ENCODE measurements at regions not wholly inside any gene's neighbourhood (a gene's known extent, or its start where the extent isn't known, plus 50 kb on each side); places are given as distances from the start of the nearest gene placed in this dataset.
A peak's percentile ranks its signal among the peaks of the same experiment; 100 is the strongest.

- peak overlapping the region; percentile 76 for H3K27ac ChIP-seq (ENCODE audit: low read depth, low read length, severe bottlenecking)
- no peak overlapping the region for H3K4me3 ChIP-seq (ENCODE audit: extremely low read depth, insufficient read depth, low read length, poor library complexity, severe bottlenecking)
- no peaks in the 10 kb centered on the region for H3K9me3 ChIP-seq (ENCODE audit: control insufficient read depth, low read length)
- H3K36me3 ChIP-seq (ENCODE audit: control insufficient read depth, insufficient read depth, low read length): no peaks in the 10 kb centered on the region
- H3K4me1 ChIP-seq (ENCODE audit: control insufficient read depth, insufficient read depth, low read length, poor library complexity, severe bottlenecking): peaks cover 11% of the 10 kb centered on the region
- WGBS, 2 experiments (ENCODE audit: insufficient coverage in 2 of 2): 93 to 94% methylated on average over 10 of the region's 13 CpGs
These were observed 591.4 kb downstream of the CCDC171 start for GRCh38 chr9:16143947-16144890.

GRCh38 chr9:16145196-16145950 is 592.5 kb downstream of the CCDC171 start:
- 80 to 90% methylated on average over 2 to 4 of the region's 8 CpGs for WGBS, 2 experiments (ENCODE audit: insufficient coverage in 2 of 2)
- H3K36me3 ChIP-seq (ENCODE audit: control insufficient read depth, insufficient read depth, low read length): no peaks in the 10 kb centered on the region
- H3K4me3 ChIP-seq (ENCODE audit: extremely low read depth, insufficient read depth, low read length, poor library complexity, severe bottlenecking): no peak overlapping the region
- H3K4me1 ChIP-seq (ENCODE audit: control insufficient read depth, insufficient read depth, low read length, poor library complexity, severe bottlenecking): peaks cover 12% of the 10 kb centered on the region
- no peaks in the 10 kb centered on the region for H3K9me3 ChIP-seq (ENCODE audit: control insufficient read depth, low read length)
- peak overlapping the region; percentile 76 for H3K27ac ChIP-seq (ENCODE audit: low read depth, low read length, severe bottlenecking)

DNA sequence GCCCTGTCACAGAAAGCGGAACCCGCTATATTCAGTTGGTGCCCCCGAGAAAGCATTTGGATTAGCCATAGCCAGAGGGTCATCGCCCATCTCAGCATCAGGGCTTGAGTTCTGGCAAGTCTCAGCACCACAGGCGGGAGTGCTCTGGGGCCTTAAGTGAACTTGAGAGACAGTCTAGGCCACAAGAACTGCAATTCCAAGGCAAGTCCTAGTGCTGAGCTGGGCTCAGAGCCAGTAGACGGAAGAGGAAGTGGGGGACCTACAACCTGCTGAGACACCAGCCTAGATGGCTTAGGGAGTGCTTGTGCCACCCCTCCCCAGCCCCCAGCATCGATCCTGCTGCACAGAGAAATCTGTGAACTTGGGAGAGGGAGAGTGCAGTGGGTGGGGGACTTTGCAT is 594.9 kb downstream of the CCDC171 start:
- Histone ChIP-seq H3K4me1 (ENCODE audit: control insufficient read depth, insufficient read depth, low read length, poor library complexity, severe bottlenecking) (peaks cover 20% of the 10 kb centered on the region), H3K36me3 (ENCODE audit: control insufficient read depth, insufficient read depth, low read length) (no peaks in the 10 kb centered on the region), H3K27ac (ENCODE audit: low read depth, low read length, severe bottlenecking) (no peak overlapping the region), H3K4me3 (ENCODE audit: extremely low read depth, insufficient read depth, low read length, poor library complexity, severe bottlenecking) (no peak overlapping the region), H3K9me3 (ENCODE audit: control insufficient read depth, low read length) (no peaks in the 10 kb centered on the region)
- WGBS, 2 experiments (ENCODE audit: insufficient coverage in 2 of 2): 97 to 100% methylated on average over 7 of the region's 7 CpGs

- Histone ChIP-seq H3K27ac (ENCODE audit: low read depth, low read length, severe bottlenecking) (peak overlapping the region; percentile 4), H3K36me3 (ENCODE audit: control insufficient read depth, insufficient read depth, low read length) (no peaks in the 10 kb centered on the region), H3K9me3 (ENCODE audit: control insufficient read depth, low read length) (no peaks in the 10 kb centered on the region), H3K4me1 (ENCODE audit: control insufficient read depth, insufficient read depth, low read length, poor library complexity, severe bottlenecking) (peaks cover 13% of the 10 kb centered on the region), H3K4me3 (ENCODE audit: extremely low read depth, insufficient read depth, low read length, poor library complexity, severe bottlenecking) (no peak overlapping the region)
- WGBS, 2 experiments (ENCODE audit: insufficient coverage in 2 of 2): 63 to 86% methylated on average over 2 to 4 of the region's 4 CpGs
These were observed 597.7 kb downstream of the CCDC171 start for GRCh38 chr9:16150501-16150900.

GRCh38 chr9:16150938-16151650 is 598.3 kb downstream of the CCDC171 start:
- H3K27ac ChIP-seq (ENCODE audit: low read depth, low read length, severe bottlenecking): peak overlapping the region; percentile 4
- H3K4me1 ChIP-seq (ENCODE audit: control insufficient read depth, insufficient read depth, low read length, poor library complexity, severe bottlenecking): peaks cover 8% of the 10 kb centered on the region
- 86 to 95% methylated on average over 4 to 9 of the region's 9 CpGs for WGBS, 2 experiments (ENCODE audit: insufficient coverage in 2 of 2)
- H3K4me3 ChIP-seq (ENCODE audit: extremely low read depth, insufficient read depth, low read length, poor library complexity, severe bottlenecking): no peak overlapping the region
- H3K36me3 ChIP-seq (ENCODE audit: control insufficient read depth, insufficient read depth, low read length): no peaks in the 10 kb centered on the region
- H3K9me3 ChIP-seq (ENCODE audit: control insufficient read depth, low read length): no peaks in the 10 kb centered on the region

GRCh38 chr9:16152276-16153101 is 599.6 kb downstream of the CCDC171 start:
- Histone ChIP-seq H3K36me3 (ENCODE audit: control insufficient read depth, insufficient read depth, low read length) (no peaks in the 10 kb centered on the region), H3K27ac (ENCODE audit: low read depth, low read length, severe bottlenecking) (peak overlapping the region; percentile 44), H3K4me3 (ENCODE audit: extremely low read depth, insufficient read depth, low read length, poor library complexity, severe bottlenecking) (no peak overlapping the region), H3K4me1 (ENCODE audit: control insufficient read depth, insufficient read depth, low read length, poor library complexity, severe bottlenecking) (peaks cover 8% of the 10 kb centered on the region), H3K9me3 (ENCODE audit: control insufficient read depth, low read length) (no peaks in the 10 kb centered on the region)
- WGBS, 2 experiments (ENCODE audit: insufficient coverage in 2 of 2): 81 to 82% methylated on average over 9 to 12 of the region's 12 CpGs

DNA sequence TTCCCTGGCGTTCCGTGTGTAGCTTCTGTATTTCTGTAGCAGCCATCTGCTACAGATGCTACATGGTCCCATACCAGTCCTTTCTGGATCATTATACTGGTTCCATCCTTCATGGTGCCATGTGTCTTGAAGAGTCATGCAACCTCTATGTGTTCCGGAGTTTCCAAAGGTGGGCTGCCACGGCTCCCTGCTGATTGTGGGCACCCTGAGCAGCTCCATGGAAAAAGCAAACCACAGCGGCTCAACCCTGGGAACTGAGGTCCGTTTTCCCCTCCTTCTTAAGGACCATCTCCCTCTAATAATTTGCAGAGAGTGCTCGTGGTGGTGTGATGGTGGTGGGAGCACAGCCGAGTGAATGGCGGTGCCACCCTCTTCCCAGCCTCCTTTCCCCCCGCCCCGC is 600.4 kb downstream of the CCDC171 start:
- no peak overlapping the region for H3K4me3 ChIP-seq (ENCODE audit: extremely low read depth, insufficient read depth, low read length, poor library complexity, severe bottlenecking)
- peak overlapping the region; percentile 44 for H3K27ac ChIP-seq (ENCODE audit: low read depth, low read length, severe bottlenecking)
- H3K9me3 ChIP-seq (ENCODE audit: control insufficient read depth, low read length): no peaks in the 10 kb centered on the region
- WGBS, 2 experiments (ENCODE audit: insufficient coverage in 2 of 2): 91 to 97% methylated on average over 6 to 7 of the region's 11 CpGs
- peaks cover 8% of the 10 kb centered on the region for H3K4me1 ChIP-seq (ENCODE audit: control insufficient read depth, insufficient read depth, low read length, poor library complexity, severe bottlenecking)
- H3K36me3 ChIP-seq (ENCODE audit: control insufficient read depth, insufficient read depth, low read length): no peaks in the 10 kb centered on the region

DNA sequence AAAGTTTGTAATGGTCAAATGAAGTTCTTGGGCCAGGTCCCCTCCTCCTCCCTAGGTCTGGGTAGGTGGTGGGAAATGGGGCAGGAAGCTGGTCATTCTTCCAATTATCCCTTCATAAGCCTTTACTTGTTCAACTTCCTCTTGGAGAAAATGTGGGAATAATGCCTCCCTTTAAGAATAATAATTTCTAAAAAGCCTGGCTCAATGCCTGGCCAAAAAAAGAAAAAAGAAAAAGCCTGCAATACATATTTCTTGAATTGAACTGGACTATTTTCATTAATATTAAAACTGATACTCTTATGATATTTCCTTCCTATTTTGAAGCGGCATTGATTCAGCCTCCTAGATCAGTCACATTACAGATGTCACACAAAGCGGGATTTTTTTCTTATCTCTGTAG is 600.9 kb downstream of the CCDC171 start:
- Histone ChIP-seq H3K36me3 (ENCODE audit: control insufficient read depth, insufficient read depth, low read length) (no peaks in the 10 kb centered on the region), H3K27ac (ENCODE audit: low read depth, low read length, severe bottlenecking) (no peak overlapping the region), H3K4me1 (ENCODE audit: control insufficient read depth, insufficient read depth, low read length, poor library complexity, severe bottlenecking) (peaks cover 8% of the 10 kb centered on the region), H3K9me3 (ENCODE audit: control insufficient read depth, low read length) (no peaks in the 10 kb centered on the region), H3K4me3 (ENCODE audit: extremely low read depth, insufficient read depth, low read length, poor library complexity, severe bottlenecking) (no peak overlapping the region)
- WGBS, 2 experiments (ENCODE audit: insufficient coverage in 2 of 2): 71 to 100% methylated on average over 1 to 2 of the region's 2 CpGs

GRCh38 chr9:16154521-16155078 is 601.8 kb downstream of the CCDC171 start:
- H3K4me3 ChIP-seq (ENCODE audit: extremely low read depth, insufficient read depth, low read length, poor library complexity, severe bottlenecking): no peak overlapping the region
- 12 to 16% methylated on average over 18 to 22 of the region's 28 CpGs for WGBS, 2 experiments (ENCODE audit: insufficient coverage in 2 of 2)
- peaks cover 8% of the 10 kb centered on the region for H3K4me1 ChIP-seq (ENCODE audit: control insufficient read depth, insufficient read depth, low read length, poor library complexity, severe bottlenecking)
- H3K36me3 ChIP-seq (ENCODE audit: control insufficient read depth, insufficient read depth, low read length): no peaks in the 10 kb centered on the region
- H3K27ac ChIP-seq (ENCODE audit: low read depth, low read length, severe bottlenecking): no peak overlapping the region
- H3K9me3 ChIP-seq (ENCODE audit: control insufficient read depth, low read length): no peaks in the 10 kb centered on the region
